NCI-H2196 (cell line): ENCODE measurements at regions not wholly inside any gene's neighbourhood (a gene's known extent, or its start where the extent isn't known, plus 50 kb on each side); places are given as distances from the start of the nearest gene placed in this dataset.
"Not testable (repeated sequence)": the region's sequence is repeated elsewhere in the genome, so short reads cannot be mapped to it uniquely, and the experiment has no call there.

Source experiments
- DNase-seq: peaks from one replicate; lab custom pipeline; 2025; ENCODE audit not compliant: unreplicated experiment; lab: John Stamatoyannopoulos, UW

DNA sequence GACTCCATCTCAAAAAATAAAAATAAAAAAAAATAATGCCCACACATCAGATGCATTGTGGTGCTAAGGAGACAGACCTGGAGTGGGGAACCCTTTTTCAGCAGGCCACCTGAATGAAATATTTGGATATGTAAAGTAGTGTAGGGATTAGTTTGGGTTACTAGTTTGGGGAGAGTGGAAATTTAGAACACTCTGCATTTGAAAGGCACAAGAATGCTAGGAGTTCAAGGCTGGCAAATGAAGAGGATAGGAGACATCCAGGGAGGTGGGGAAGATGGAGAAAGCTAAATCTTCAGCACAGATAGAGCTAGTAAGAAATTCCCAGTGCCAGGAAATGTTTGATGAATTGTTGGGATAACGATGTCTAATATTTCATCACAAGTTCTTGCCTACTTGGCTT lies 298.3 kb upstream of the ERCC4 start:
- no peak for DNase-seq

DNA sequence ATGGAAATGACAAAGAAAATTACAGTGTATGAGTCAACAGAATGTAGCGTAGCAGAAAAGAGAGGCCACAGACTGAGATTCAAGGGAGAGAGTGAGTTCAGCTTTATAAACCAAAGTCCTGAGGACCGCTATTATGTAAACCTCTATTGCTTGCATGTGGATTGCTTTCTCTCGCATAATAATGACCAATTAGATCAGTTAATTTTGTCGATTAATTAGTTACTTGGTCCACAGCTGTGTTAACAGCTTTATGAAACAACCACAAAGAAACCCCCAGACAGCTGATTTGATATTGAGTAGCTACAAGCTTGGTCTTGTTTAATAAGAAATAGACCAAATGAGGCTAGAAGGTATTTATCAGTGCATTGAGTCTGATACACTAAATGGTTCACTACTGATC lies 291.8 kb upstream of the ERCC4 start:
- DNase-seq, result no peak

DNA sequence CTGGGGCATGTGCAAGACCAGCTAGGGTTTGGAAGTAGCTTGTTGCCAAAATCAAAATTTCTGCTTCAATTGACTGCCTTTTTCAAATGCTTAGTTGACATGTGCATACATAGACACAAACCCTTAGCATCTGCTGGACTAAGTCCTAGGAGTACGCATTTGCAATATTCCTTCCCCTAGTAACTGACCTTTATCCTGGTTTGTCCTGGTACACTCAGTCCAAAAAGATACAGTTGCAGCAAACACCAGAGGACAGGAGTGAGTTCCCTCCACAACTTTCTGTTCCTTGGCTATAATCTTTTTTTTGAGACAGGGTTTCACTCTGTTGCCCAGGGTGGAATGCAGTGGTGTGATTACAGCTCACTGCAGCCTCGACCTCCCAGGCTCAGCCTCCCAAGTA lies 290.2 kb upstream of the ERCC4 start:
- DNase-seq, result no peak

DNA sequence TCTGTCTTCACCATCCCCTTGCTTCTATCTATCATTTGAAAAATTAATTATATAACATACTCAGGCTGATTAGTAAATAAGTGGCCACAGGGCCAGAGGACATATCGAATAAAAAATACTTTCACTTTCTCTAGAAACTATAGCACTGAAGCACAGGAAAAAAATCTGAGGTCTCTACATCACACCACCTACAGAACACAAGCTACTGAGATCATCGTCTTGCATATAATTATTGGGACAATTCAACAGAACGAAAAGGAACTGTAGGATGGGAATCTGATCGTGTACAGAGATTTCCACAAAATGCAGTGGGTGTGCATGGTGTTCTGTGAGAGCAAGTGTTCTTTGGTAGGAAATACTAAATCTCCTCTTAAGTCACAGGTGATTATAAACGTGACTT lies 289.6 kb upstream of the ERCC4 start:
- DNase-seq, result no peak

DNA sequence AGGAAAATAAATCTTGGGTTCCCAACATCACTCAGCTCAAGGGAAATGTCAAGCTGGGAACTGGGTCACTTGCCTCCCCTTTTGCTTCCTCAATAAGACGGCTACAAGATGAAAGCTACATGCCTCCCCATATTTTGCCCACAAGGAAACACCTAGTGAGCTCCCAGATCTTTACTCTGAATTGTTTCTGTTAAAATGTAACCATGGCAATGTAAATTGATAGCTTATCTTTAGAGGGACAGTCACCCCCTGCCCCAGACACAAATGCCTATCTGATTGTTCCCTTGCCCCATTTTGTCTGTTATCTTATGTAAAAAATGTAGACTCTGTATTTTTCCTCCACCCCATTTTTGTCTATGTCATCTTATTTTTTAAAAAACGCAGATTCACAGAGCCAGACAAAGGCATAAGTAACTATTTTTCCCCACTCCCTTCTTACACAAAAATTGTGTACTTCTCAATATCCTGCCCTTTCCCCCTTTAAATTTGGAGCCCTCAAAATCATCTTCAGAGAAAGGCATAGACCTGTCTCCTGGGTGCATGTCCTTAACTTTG lies 288.7 kb upstream of the ERCC4 start:
- no peak for DNase-seq

DNA sequence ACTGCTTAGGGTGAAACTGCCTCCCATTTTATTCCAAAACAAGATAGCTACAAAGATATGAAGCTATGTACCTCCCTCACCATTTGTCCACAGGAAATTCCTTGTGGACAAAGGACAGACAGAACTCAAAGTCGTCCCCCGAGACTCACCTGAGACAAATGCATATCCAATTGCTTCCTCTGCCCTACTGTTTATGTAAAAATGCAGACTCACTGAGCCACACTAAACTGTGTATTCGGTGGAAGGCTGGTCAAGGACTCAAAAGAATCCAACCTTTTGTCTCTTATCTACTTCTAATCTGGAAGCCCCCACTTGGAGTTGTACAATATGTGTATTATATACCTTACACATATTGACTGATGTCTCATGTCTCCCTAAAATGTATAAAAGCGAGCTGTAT lies 288.0 kb upstream of the ERCC4 start:
- no peak for DNase-seq

DNA sequence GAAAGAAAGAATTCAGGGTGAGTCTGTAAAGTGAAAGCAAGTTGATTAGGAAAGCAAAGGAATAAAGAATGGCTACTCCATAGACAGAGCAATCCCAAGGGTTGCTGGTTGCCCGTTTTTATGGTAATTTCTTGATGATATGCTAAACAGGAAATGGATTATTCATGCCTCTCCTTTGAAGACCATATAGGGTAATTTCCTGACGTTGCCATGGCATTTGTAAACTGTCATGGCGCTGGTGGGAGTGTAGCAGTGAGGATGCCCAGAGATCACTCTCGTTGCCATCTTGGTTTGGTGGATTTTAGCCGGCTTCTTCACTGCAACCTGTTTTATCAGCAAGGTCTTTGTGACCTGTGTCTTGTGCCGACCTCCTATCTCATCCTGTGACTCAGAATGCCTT lies 287.4 kb upstream of the ERCC4 start:
- DNase-seq, result not testable (repeated sequence)

DNA sequence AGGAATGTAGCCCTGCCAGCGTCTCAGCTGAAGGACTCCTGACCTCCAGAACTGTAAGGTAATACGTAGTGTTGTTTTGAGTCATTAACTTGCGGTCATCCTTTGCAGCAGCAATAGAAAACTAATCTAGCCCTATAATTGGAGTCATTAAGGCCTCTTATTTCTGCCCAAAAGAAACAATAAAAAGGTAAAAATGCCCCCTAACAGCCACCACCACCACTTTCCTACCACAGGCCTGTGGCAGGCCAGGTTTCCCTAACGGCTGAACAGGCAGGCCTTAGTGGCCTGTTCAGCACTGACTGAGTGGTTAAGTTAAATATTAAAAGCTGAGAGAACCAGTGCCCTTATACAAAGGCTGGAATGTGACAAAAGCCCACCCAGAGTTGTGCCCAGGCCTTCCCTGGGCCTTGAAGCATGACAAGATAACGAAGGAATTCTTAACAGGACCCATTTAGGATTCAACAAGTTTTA lies 286.5 kb upstream of the ERCC4 start:
- DNase-seq, result no peak

DNA sequence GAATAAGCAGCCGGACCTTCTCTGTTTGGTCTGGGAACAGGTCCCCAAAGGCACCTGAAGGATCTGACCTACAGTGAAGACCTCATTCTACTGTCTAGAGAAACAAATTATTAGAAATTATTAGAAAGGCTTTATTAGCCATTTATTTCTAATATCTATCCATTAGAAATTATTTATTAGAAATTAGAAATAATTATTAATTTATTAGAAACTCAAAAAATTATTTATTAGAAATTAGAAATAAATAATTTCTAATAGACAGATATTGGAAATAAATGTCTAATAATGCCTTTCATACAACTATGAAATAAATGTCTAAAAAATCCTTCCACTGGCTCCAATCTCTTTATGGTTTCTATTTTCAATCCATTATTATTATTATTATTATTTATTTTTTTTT lies 285.7 kb upstream of the ERCC4 start:
- no peak for DNase-seq

DNA sequence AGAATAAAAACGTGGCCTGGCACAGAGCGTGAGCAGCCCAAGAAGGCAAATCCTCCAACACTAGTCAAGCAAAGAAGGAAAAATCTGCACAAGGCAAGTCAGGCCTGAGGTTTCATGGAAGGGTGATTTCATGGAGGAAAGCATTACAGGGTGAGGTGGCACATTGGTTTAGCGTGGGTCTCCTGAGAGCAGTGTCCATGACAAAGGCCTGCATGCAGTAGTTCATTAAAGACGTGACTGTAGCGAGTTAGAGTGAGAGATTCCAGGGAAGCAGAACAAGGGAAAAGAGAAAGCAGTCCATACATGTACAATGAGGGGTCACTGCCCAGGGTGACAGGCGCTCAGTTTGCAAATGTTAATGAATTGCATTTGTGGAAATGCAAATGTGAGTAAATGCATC lies 285.0 kb upstream of the ERCC4 start:
- no peak for DNase-seq

DNA sequence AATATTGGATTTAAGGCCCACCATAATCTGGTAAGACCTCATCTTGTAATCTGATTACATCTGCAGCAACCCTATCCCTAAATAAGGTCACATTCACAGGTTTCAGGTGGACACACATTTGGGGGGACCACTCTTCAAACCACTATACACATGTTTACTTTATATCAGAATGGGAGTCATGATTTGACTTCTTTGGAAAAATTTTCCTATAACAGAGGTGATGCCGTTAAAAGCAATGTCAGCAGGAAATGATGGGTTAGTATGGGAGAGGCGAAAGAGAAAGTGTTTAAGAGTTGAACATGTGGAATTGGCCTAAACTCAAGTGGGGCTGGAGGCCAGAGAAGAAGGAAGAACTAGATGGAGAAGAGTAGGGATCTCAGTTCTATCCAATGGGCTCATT lies 281.7 kb upstream of the ERCC4 start:
- DNase-seq, result no peak

DNA sequence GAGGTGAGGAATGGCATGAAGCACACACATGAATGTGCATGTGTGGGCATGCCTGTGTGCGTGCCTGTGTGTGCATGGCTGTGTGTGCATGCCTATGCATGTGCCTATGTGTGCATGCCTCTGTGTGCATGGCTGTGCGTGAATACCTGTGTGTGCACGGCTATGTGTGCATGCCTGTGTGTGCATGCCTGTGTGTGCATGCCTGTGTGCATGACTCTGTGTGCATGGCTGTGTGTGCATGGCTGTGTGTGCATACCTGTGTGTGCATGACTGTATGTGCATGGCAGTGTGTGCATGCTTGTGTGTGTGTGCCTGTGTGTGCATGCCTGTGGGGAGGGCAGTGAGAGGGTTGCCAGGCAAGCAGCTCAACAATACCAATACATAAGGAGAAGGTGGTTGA lies 276.5 kb upstream of the ERCC4 start:
- no peak for DNase-seq

DNA sequence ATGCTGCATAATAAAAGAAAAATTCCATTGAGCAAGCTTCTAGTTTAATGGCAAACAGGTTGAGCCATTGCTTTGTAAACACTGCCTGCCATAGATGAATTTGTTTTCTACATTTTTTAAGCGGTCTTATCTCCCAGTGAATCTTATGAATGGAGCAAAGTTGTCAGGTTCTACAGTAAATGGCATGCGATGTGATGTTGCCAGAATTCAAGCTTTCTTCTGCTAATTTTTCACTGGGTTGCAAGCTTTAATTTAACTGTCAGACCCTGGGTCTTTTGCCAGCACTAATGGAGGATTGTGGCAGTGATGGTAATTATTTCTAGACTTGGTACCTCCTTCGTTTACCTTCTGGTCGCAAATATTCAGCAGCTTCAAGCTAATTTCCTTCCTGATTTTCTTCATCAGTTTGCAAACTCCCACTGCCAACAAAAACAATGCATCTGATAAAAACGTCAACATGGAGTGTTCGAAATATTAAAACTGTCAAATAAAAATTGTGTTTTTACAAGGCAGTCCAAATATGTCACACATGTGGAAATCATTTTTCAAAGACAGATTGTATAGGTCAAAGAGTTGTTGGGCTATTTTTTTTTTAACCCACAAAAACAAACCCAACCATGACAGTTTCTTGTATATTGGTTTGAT lies 274.2 kb upstream of the ERCC4 start:
- no peak for DNase-seq

DNA sequence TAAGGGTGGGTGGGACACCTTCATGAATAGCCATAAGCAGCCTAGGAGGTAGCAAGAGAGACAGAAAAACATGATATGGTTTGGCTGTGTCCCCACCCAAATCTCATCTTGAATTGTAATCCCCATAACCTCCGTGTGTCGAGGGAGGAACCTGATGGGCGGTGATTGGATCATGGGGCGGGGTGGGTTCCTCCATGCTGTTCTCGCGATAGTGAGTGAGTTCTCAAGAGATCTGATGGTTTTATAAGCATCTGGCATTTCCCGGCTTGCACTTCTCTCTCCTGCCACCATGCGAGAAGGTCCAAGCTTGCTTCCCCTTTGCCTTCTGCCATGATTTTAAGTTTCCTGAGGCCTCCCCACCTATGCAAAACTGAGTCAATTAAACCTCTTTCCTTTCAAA lies 259.1 kb upstream of the ERCC4 start:
- no peak for DNase-seq

DNA sequence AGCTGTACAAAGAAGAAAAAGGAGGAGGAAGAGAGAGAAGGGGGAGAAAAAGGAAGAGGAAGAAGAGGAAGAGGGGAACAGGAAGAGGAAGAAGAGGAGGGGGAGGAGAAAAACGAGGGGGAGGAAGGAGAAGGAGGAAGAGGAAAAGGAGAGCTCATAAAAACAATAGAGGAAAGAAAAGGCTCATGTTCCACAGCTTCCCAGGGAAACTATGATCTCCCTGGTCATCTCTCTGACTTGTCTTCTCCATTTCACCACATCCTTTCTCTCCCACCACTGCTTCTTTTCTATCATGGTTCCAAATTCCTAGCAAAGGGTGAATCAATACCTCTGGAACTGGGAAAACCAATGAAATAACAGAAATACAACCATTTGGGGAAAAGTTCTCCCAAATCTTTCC lies 254.1 kb upstream of the ERCC4 start:
- no peak for DNase-seq

DNA sequence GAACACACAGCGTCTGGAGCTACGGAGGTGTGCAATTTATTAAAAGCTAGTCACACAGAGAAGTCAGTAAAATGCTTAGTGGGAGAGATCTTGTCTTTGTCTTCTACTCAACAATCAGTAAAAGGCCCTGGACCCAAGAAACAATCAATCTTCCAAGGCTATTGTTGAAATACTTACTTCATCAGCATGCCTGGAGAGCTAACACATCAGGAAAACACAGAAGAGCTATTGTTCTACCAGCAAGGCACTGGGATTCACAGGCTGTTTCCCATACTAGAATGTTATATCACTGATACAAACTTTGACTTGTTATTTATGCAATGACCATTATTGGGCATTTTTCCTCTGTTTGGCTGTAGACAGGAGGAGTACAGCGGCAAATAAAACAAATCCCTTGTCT lies 247.8 kb upstream of the ERCC4 start:
- DNase-seq, result no peak

DNA sequence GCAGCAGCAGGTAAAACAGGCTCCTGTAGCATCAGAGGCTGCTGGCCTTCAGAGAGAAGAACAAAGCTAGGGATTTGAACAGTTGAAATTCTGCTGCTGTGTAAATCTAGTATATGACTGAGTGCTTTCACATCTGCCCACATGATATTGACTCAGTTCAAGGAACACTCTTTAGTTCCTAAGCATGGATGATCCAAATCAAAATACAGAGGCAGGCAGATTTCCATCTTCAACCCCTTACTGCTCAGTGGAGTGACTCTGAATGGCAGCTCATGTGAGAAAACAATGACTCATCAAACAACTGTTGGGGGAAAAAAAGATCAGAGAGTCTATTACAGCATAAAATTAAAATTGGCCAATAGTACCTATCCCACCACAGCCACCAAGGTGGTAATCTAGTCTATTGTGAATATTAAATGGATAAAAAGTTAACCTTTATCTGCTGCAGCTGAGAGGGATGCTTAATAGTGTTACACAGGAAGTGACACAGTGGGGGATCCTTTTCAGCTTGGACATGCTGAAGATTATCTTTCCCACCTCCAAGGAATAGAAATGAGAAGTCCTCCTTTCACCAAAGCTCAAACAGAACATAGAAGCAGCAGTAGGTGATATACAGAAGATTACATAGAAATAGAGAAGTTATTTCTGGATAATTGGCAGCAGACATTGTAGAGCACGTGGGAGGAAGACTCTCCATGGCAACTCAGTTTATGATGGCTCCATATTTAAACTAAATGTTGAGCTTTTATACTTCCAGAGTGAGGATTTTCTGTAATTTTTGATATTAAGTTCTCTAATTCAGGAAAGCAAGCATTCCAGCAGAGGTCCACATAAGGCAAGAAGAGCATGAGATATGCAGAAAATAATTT lies 239.7 kb upstream of the ERCC4 start:
- no peak for DNase-seq

DNA sequence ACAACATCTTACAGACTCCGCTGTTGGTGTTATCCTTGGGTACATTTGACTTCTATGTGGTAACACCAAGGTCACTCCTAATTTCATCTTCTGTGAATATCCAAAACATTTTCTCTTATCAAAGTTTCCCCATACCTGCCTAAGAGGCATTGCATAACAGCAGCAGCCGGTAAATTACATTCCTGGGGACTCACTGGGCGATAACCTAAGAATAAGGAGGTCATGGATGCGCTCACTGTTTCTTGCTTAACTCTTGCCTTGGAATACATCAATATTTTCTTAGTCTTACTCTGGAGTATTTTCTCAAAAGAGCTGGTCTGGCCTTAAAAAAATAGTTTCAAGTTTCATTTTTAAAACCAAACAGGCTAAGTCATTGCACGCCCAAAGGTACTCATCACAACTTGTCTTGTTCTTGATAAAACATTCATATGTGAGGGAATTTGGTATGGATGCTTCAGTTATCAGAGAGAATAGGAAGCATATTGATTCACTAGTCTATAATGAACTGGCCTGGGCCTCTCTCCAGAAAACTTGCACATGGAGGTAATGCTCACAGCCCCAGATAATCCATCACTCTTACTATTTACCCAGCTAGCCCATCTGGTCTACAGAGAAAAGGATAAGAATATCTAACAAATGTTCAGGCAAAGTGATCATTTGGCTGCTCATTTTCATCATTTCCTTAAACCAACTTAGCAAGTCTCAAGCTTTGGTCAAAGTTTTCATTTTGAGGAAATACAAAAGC lies 235.0 kb upstream of the ERCC4 start:
- DNase-seq, result no peak

DNA sequence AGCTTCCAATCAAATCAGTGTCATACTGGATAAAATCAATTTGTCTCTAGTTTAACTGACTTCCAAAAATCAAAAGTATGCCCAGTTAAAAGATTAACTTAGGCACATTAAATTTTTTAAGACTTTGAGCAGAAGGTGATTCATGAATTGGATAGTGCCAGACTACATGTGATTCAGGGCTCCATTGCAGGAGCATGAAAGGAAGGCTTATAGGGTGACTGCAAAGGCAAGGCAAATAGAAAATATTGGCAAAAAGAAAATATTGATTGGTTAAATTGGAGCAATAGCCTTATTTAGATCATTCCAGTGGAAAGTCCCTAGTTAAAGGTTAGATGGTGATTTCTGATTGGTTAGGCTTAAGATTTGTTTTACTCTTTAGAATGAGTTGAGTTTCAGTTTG lies 223.9 kb upstream of the ERCC4 start:
- DNase-seq, result no peak

DNA sequence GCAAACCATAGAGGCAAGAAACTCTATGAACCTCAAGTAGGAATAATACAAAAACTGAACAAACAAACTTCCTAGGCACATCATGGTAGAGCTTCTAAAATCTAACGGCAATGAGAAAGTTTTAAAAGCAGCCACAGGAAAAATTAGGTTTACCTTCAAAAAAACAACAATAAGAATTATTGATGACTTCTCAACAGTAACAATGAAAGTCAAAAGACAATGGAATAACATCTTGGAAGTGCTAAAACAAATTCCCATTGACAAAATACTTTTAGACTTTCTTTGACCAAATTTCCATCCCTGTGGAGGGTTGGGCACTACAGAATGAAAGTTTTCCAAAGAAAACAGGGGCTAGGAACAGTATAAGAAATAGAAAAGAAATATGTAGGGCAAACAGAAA lies 222.9 kb upstream of the ERCC4 start:
- DNase-seq, result no peak

DNA sequence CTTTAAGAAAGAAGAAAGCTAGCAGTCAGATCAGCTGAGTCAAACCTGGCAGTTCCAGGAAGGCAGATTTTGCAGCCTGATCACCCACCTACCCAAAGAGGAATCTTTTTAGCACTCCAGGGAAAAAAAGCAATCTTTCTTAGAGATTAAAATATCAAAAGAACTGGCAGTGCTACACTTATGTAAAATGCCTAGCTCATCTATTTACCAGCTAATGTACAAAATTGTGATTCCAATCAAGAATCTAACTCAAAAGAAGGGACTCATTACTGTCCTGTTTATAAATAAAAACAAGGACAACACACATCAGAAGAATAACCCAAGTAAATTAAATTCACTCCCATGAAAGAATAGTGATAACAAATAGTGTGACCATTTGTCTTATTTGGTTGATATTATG lies 222.4 kb upstream of the ERCC4 start:
- no peak for DNase-seq

DNA sequence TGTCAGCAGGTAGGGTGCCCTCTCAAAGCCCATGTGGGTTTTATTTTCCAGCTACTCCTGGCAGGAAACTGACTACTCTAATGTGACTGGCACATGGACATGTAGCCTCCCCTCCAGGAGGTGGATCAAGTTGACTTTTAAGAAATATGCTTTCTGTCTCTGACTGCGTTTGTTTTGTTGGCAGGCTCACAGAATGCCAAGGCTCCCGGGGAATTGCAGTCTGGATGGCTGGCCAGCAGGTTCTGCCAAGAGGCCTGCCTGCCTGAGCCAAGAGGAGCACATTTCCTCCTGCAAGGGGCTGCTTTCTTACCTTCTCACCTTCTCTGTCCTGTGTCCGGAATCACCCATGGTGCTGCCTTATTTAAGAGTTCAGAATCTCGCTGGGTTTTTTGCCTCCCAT lies 217.3 kb upstream of the ERCC4 start:
- no peak for DNase-seq
